ENCODE measurements at regions not wholly inside any gene's neighbourhood (a gene's known extent, or its start where the extent isn't known, plus 50 kb on each side); places are given as distances from the start of the nearest gene placed in this dataset.

DNA sequence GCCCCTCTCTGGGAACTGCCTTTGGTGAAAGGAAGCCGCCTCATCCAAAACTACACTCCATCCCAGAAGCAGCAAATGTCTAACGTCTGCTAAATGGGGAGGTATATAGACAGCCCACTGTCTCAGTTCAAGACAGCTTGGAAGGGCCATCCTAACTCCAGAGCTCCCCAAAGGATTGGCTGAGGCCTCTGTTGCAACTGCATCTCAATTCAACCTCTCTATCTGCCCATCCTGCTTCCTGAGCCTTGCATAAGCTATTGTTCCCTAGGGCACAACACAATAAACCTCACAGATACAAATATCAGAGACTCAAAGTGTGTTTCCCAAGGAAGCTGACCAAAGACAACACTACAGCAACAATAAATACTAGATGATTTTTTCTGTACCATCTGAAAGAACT lies 495.2 kb upstream of the SOX5 start:
- H3K36me3 ChIP-seq (ENCODE audit: control insufficient read depth, insufficient read depth, low read length) = no peaks in the 10 kb centered on the region
- H3K4me3 ChIP-seq (ENCODE audit: low read depth, low read length) = no peak overlapping the region
- H3K9ac ChIP-seq (ENCODE audit: low read depth, low read length) = no peak overlapping the region
- peaks cover 3% of the 10 kb centered on the region for H3K4me1 ChIP-seq (ENCODE audit: control insufficient read depth, insufficient read depth, low read length)
- no peaks in the 10 kb centered on the region for H3K27me3 ChIP-seq (ENCODE audit: control insufficient read depth, insufficient read depth, low read length)
- no peaks in the 10 kb centered on the region for H3K9me3 ChIP-seq (ENCODE audit: control insufficient read depth, insufficient read depth, low read length)

DNA sequence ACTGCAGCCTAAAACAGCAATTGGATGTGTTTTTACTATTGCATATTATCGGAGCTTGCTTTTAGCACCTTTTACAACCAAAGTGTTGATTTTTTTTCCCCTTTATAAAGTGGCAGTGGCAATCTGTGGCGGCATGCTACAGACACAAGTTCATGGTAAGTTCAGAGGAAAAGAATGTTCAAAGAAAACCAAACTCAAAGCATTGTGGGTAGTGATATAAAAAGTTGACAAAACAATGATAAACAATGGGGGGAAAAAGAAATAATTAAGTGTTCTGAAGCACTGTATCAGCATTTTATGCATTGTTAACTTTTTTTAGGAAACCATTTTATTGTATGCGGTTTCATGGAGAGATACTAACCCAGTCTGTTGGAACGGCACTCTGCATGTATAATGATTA lies 492.0 kb upstream of the SOX5 start:
- Histone ChIP-seq H3K4me1 (ENCODE audit: control insufficient read depth, insufficient read depth, low read length) (peaks cover 3% of the 10 kb centered on the region), H3K27me3 (ENCODE audit: control insufficient read depth, insufficient read depth, low read length) (no peaks in the 10 kb centered on the region), H3K36me3 (ENCODE audit: control insufficient read depth, insufficient read depth, low read length) (no peaks in the 10 kb centered on the region), H3K9ac (ENCODE audit: low read depth, low read length) (no peak overlapping the region), H3K9me3 (ENCODE audit: control insufficient read depth, insufficient read depth, low read length) (no peaks in the 10 kb centered on the region), H3K4me3 (ENCODE audit: low read depth, low read length) (no peak overlapping the region)

DNA sequence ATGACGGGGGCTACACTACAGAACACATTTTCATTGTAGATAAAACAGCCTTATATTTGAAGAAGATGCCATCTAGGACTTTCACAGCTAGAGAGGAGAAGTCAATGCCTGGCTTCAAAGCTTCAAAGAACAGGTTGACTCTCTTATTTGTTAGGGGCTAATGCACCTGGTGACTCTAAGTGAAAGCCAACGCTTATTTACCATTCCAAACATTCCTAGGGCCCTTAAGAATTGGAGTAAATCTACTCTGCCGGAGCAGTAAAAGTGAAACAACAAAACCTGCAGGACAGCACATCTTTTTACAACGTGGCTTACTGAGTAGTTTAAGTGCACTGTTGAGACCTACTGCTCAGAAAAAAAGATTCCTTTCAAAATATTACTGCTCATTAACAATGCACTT lies 487.2 kb upstream of the SOX5 start:
- Histone ChIP-seq H3K4me1 (ENCODE audit: control insufficient read depth, insufficient read depth, low read length) (no peaks in the 10 kb centered on the region), H3K36me3 (ENCODE audit: control insufficient read depth, insufficient read depth, low read length) (no peaks in the 10 kb centered on the region)

DNA sequence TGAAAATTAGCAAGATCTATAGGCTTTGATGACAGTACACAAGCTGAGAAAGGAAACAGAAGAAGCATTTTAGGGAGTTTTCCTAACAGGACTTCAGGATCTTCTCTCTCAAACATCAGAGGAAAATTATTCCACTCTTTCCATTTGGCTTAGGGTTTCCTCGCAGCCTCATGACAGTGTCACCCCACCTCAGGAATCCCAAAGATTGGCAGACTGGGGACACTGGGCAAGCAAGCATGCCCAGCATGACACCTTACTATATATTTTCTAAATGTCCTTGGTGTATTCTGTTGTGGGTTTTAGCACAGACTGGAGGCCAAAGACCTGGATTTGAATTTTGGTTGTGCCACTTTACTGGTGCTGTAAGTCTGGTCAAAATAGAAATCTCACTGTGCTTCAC lies 482.4 kb upstream of the SOX5 start:
- no peaks in the 10 kb centered on the region for H3K9me3 ChIP-seq (ENCODE audit: control insufficient read depth, insufficient read depth, low read length)
- no peaks in the 10 kb centered on the region for H3K27me3 ChIP-seq (ENCODE audit: control insufficient read depth, insufficient read depth, low read length)
- H3K4me3 ChIP-seq (ENCODE audit: low read depth, low read length) = no peak overlapping the region
- no peak overlapping the region for H3K9ac ChIP-seq (ENCODE audit: low read depth, low read length)
- H3K4me1 ChIP-seq (ENCODE audit: control insufficient read depth, insufficient read depth, low read length) = no peaks in the 10 kb centered on the region
- H3K36me3 ChIP-seq (ENCODE audit: control insufficient read depth, insufficient read depth, low read length) = no peaks in the 10 kb centered on the region

More for the DNA sequence above, 487.2 kb upstream of the SOX5 start:
- no peaks in the 10 kb centered on the region for H3K27me3 ChIP-seq (ENCODE audit: control insufficient read depth, insufficient read depth, low read length)
- no peaks in the 10 kb centered on the region for H3K9me3 ChIP-seq (ENCODE audit: control insufficient read depth, insufficient read depth, low read length)
- no peak overlapping the region for H3K4me3 ChIP-seq (ENCODE audit: low read depth, low read length)
- no peak overlapping the region for H3K9ac ChIP-seq (ENCODE audit: low read depth, low read length)

DNA sequence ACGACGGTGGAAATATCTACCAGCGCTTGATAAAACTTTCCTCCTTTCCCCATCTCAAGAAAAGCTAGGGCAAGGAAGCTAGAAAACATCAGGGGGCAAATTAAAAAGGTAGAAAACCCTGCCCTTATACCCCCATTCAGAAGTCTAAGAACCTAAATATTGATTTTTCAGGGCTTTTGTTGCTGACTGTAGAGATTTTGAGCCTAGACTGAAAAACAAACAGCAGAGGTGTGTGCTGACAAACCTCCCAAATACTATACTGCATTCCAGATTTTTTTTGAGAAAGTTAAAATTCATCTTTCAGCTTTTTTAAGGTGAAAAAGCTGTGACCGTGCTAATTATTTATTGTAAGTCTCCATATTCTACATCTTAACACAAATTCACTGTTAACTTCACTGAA lies 478.3 kb upstream of the SOX5 start:
- no peaks in the 10 kb centered on the region for H3K36me3 ChIP-seq (ENCODE audit: control insufficient read depth, insufficient read depth, low read length)
- H3K27me3 ChIP-seq (ENCODE audit: control insufficient read depth, insufficient read depth, low read length) = no peaks in the 10 kb centered on the region
- H3K4me1 ChIP-seq (ENCODE audit: control insufficient read depth, insufficient read depth, low read length) = no peaks in the 10 kb centered on the region
- H3K4me3 ChIP-seq (ENCODE audit: low read depth, low read length) = no peak overlapping the region
- no peak overlapping the region for H3K9ac ChIP-seq (ENCODE audit: low read depth, low read length)
- no peaks in the 10 kb centered on the region for H3K9me3 ChIP-seq (ENCODE audit: control insufficient read depth, insufficient read depth, low read length)

DNA sequence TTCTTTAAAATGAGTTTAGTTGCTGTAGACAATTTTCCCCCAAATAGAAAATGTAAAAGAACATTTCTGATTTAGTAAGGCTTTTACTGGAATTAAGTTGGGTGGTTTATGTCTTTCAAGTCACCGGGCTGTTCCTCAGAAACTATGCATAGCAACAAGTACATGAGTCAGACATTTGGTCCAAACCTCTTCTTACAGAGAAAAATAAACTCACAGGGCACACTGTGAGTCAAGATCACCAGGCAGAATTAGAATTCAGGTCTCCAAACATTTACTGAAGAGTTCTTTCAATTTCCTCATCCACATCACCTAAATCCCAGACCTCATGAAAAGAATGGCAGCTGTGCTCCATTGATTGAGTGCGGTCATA lies 476.1 kb upstream of the SOX5 start:
- no peaks in the 10 kb centered on the region for H3K9me3 ChIP-seq (ENCODE audit: control insufficient read depth, insufficient read depth, low read length)
- no peaks in the 10 kb centered on the region for H3K27me3 ChIP-seq (ENCODE audit: control insufficient read depth, insufficient read depth, low read length)
- H3K36me3 ChIP-seq (ENCODE audit: control insufficient read depth, insufficient read depth, low read length) = no peaks in the 10 kb centered on the region
- H3K4me1 ChIP-seq (ENCODE audit: control insufficient read depth, insufficient read depth, low read length) = no peaks in the 10 kb centered on the region
- no peak overlapping the region for H3K4me3 ChIP-seq (ENCODE audit: low read depth, low read length)
- H3K9ac ChIP-seq (ENCODE audit: low read depth, low read length) = no peak overlapping the region

DNA sequence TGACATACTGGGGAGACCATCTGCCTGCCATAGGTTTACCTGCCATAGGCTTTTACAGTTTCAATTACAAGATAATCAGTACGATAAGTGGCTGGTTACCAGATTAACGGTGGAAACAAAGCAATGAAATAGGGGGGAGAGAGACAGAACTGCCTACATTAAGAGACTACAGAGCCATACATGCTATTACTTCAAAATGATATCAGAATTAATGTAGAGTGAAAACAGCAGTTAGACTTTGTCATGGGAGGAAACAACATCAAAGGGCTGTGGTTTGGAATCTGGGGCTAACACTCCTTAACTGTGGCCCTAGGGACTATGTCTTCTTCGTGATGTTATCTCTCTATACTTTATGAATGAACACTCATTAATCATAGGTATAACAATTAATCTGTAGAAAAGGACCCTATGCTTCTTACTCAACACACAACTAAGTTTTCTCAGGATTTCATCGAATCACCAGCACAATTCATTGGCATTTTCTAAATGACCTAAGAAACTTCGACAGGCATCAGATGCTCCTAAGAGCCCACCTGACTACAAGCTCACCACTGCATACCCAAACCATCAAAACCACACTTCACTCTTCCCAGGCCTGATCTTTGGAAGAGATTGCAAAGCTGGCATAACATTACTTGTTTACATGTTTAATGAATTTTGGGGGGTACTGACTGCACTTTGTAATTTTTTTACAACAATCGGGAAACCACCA lies 475.6 kb upstream of the SOX5 start:
- Histone ChIP-seq H3K4me3 (ENCODE audit: low read depth, low read length) (no peak overlapping the region), H3K9ac (ENCODE audit: low read depth, low read length) (no peak overlapping the region), H3K4me1 (ENCODE audit: control insufficient read depth, insufficient read depth, low read length) (no peaks in the 10 kb centered on the region), H3K27me3 (ENCODE audit: control insufficient read depth, insufficient read depth, low read length) (no peaks in the 10 kb centered on the region), H3K9me3 (ENCODE audit: control insufficient read depth, insufficient read depth, low read length) (no peaks in the 10 kb centered on the region), H3K36me3 (ENCODE audit: control insufficient read depth, insufficient read depth, low read length) (no peaks in the 10 kb centered on the region)

DNA sequence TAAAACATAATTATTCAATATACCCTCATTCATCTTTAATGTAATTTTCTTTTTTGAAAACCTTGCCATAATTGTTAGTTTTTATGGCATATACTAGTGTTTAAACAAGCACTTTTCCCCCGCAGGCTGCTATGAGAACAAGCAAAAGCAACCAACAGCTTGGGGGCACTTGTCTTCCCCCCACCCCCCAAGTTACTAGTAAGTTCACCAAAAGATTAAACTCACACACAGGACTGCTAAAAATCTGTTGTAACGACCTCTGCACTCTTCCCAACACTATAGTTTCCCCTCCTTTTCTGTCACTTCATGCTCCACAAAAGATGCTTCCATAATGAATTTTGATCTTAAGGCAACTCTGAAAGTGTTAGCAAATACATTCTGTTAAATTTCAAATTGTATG lies 474.9 kb upstream of the SOX5 start:
- no peaks in the 10 kb centered on the region for H3K36me3 ChIP-seq (ENCODE audit: control insufficient read depth, insufficient read depth, low read length)
- H3K9ac ChIP-seq (ENCODE audit: low read depth, low read length) = no peak overlapping the region
- no peaks in the 10 kb centered on the region for H3K27me3 ChIP-seq (ENCODE audit: control insufficient read depth, insufficient read depth, low read length)
- no peak overlapping the region for H3K4me3 ChIP-seq (ENCODE audit: low read depth, low read length)
- no peaks in the 10 kb centered on the region for H3K4me1 ChIP-seq (ENCODE audit: control insufficient read depth, insufficient read depth, low read length)
- no peaks in the 10 kb centered on the region for H3K9me3 ChIP-seq (ENCODE audit: control insufficient read depth, insufficient read depth, low read length)

DNA sequence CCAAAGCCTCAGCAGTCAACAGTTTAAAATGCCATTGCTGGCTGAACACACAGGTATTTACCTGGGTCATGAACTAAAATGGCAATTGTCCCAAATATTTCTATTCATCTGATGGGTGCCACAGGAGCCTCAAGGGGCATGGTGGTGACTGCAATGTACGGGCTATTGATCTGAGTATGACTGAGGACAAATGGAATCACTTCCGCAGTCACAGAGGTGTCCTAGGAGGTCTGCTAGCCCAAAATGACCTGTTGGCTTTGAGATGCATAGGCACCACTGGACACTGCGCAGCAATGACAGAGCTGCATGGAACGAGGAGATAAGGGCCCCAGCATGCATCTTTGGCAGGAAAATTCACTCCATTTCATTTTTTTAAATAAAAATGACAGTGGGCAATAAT lies 474.1 kb upstream of the SOX5 start:
- Histone ChIP-seq H3K36me3 (ENCODE audit: control insufficient read depth, insufficient read depth, low read length) (no peaks in the 10 kb centered on the region), H3K4me1 (ENCODE audit: control insufficient read depth, insufficient read depth, low read length) (no peaks in the 10 kb centered on the region), H3K27me3 (ENCODE audit: control insufficient read depth, insufficient read depth, low read length) (no peaks in the 10 kb centered on the region), H3K4me3 (ENCODE audit: low read depth, low read length) (no peak overlapping the region), H3K9ac (ENCODE audit: low read depth, low read length) (no peak overlapping the region), H3K9me3 (ENCODE audit: control insufficient read depth, insufficient read depth, low read length) (no peaks in the 10 kb centered on the region)

DNA sequence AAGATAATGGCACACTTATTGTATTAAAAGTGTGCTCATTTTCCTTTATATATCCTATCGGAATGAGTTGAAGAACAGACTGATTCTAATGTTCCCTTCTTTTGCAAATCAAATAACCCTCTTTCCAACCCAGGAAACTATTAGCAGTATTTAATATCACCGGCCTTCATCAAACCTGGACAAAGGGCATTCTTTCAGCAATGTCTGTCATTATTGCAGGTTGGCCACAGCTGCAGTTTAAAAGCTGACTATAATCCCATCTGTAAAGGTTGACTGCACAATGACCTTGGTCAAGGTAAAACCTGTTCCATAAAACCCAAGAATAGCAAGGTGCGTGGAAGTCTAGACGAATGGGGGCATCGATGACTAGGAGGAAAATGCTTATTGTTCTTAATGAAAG lies 472.3 kb upstream of the SOX5 start:
- H3K9ac ChIP-seq (ENCODE audit: low read depth, low read length) = no peak overlapping the region
- no peaks in the 10 kb centered on the region for H3K36me3 ChIP-seq (ENCODE audit: control insufficient read depth, insufficient read depth, low read length)
- no peaks in the 10 kb centered on the region for H3K27me3 ChIP-seq (ENCODE audit: control insufficient read depth, insufficient read depth, low read length)
- H3K4me3 ChIP-seq (ENCODE audit: low read depth, low read length) = no peak overlapping the region
- H3K9me3 ChIP-seq (ENCODE audit: control insufficient read depth, insufficient read depth, low read length) = no peaks in the 10 kb centered on the region
- no peaks in the 10 kb centered on the region for H3K4me1 ChIP-seq (ENCODE audit: control insufficient read depth, insufficient read depth, low read length)

DNA sequence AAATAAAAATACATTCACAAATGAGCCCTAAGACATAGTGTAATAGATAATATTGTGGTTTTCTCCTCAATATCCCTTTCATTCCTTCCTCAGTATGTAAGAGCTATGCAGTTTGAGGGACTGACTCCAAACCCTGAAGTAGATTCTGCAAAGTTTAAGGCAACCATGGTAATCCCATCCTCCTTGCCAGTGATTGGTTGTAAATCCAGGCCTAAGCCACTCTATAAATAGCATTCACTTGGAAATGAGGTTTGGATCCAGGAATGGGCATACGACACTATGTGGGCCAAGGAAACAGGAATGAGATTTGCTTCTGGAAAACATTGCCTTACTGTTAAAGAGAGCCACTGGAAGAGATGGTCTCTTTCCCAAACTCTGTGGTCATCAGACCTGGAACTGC lies 468.7 kb upstream of the SOX5 start:
- H3K9ac ChIP-seq (ENCODE audit: low read depth, low read length) = no peak overlapping the region

DNA sequence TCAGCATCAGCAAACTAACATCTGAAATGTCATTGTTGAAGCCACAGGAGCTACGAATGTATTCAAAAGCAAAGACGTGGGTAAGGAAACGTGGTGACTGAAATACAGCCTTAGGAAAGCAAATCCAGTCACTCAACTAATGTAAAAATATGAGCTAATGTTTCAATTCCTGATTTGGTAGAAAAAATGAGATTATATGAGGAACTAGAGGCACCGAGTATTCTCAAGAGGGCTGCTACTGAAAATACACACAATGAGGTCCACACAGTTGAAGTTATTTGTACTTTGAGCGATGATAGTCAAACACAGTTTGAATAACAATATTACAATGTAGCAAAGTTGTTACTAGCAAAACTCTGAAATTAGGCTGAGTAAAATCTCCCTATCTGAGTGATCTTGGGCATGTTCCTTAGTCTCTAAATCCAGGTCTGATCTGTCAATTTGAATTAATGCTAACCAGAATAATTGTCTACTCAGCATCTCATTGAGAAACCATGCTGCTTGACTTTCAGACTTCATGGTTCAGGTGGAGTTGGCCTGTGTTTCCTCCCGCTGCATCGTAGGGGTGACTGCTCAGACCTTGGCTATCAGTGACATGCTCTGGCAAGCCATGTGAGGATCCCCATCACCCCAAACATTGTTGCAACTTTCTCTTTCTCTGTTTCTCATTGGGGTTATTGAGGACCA lies 467.1 kb upstream of the SOX5 start:
- Histone ChIP-seq H3K4me1 (ENCODE audit: control insufficient read depth, insufficient read depth, low read length) (peaks cover 6% of the 10 kb centered on the region), H3K4me3 (ENCODE audit: low read depth, low read length) (no peak overlapping the region), H3K9me3 (ENCODE audit: control insufficient read depth, insufficient read depth, low read length) (no peaks in the 10 kb centered on the region), H3K36me3 (ENCODE audit: control insufficient read depth, insufficient read depth, low read length) (no peaks in the 10 kb centered on the region), H3K9ac (ENCODE audit: low read depth, low read length) (no peak overlapping the region), H3K27me3 (ENCODE audit: control insufficient read depth, insufficient read depth, low read length) (no peaks in the 10 kb centered on the region)

More for the DNA sequence above, 468.7 kb upstream of the SOX5 start:
- Histone ChIP-seq H3K4me3 (ENCODE audit: low read depth, low read length) (no peak overlapping the region), H3K9me3 (ENCODE audit: control insufficient read depth, insufficient read depth, low read length) (no peaks in the 10 kb centered on the region), H3K36me3 (ENCODE audit: control insufficient read depth, insufficient read depth, low read length) (no peaks in the 10 kb centered on the region), H3K4me1 (ENCODE audit: control insufficient read depth, insufficient read depth, low read length) (peaks cover 6% of the 10 kb centered on the region), H3K27me3 (ENCODE audit: control insufficient read depth, insufficient read depth, low read length) (no peaks in the 10 kb centered on the region)
